GM23248 (cell line): ENCODE measurements at regions not wholly inside any gene's neighbourhood (a gene's known extent, or its start where the extent isn't known, plus 50 kb on each side); places are given as distances from the start of the nearest gene placed in this dataset.

Experiments
- DNase-seq: peaks from one replicate; pipeline ENCODE4 v3.0.0-alpha.2; 2015
- H2AFZ ChIP-seq: fragments of 200-600 bp; sonication (generic); 2 replicates; pipeline ENCODE4 v1.6.1; 2016; ENCODE audit warnings: antibody characterized with exemption
- H3F3A ChIP-seq: fragments of 200-600 bp; sonication (generic); 2 replicates; pipeline ENCODE4 v1.6.1; 2016; ENCODE audit warnings: mild to moderate bottlenecking, antibody characterized with exemption, mixed run types; ENCODE audit not compliant: insufficient read depth
- H3K27ac ChIP-seq: fragments of 200-600 bp; sonication (generic); 2 replicates; pipeline ENCODE4 v1.5.1; 2016; ENCODE audit warnings: mild to moderate bottlenecking
- H3K27me3 ChIP-seq: fragments of 200-600 bp; sonication (generic); replicated peaks from 2 replicates; pipeline ENCODE4 v1.6.1; 2016; ENCODE audit warnings: mild to moderate bottlenecking; ENCODE audit not compliant: insufficient read depth
- H3K36me3 ChIP-seq: fragments of 200-600 bp; sonication (generic); 2 replicates; pipeline ENCODE4 v1.6.1; 2016; ENCODE audit warnings: low read depth, mild to moderate bottlenecking
- H3K4me1 ChIP-seq: fragments of 200-600 bp; sonication (generic); 2 replicates; pipeline ENCODE4 v1.6.1; 2016; ENCODE audit warnings: mild to moderate bottlenecking; ENCODE audit not compliant: insufficient read depth
- H3K4me2 ChIP-seq: fragments of 200-600 bp; sonication (generic); one replicate; pipeline ENCODE4 v1.6.1; 2016; ENCODE audit warnings: mild to moderate bottlenecking; ENCODE audit not compliant: unreplicated experiment
- H3K4me3 ChIP-seq: fragments of 200-600 bp; sonication (generic); 2 replicates; pipeline ENCODE4 v1.5.1; 2016; ENCODE audit warnings: mild to moderate bottlenecking
- H3K79me2 ChIP-seq: fragments of 200-600 bp; sonication (generic); 2 replicates; pipeline ENCODE4 v1.6.1; 2016; ENCODE audit warnings: mild to moderate bottlenecking; ENCODE audit not compliant: insufficient read depth
- H3K9ac ChIP-seq: fragments of 200-600 bp; sonication (generic); 2 replicates; pipeline ENCODE4 v1.6.1; 2016; ENCODE audit warnings: mild to moderate bottlenecking
- H3K9me2 ChIP-seq: fragments of 200-600 bp; sonication (generic); 2 replicates; pipeline ENCODE4 v1.6.1; 2016; ENCODE audit warnings: mixed run types, mild to moderate bottlenecking, moderate library complexity; ENCODE audit not compliant: insufficient read depth
- H3K9me3 ChIP-seq: fragments of 200-600 bp; sonication (generic); one replicate; pipeline ENCODE4 v1.6.1; 2017; ENCODE audit warnings: low read depth
- H4K20me1 ChIP-seq: fragments of 200-600 bp; sonication (generic); 2 replicates; pipeline ENCODE4 v1.6.0; 2016; ENCODE audit not compliant: insufficient read depth
- EZH2 ChIP-seq: fragments of 200-600 bp; sonication (generic); IDR thresholded peaks from 2 replicates; pipeline ENCODE4 v1.6.1; 2018; ENCODE audit warnings: antibody characterized with exemption, mild to moderate bottlenecking; ENCODE audit not compliant: insufficient read depth, poor library complexity, severe bottlenecking
- EZH2phosphoT487 ChIP-seq: fragments of 200-600 bp; sonication (generic); IDR thresholded peaks from 2 replicates; pipeline ENCODE4 v1.6.1; 2018; ENCODE audit warnings: antibody characterized with exemption, moderate library complexity, mild to moderate bottlenecking, low read depth; ENCODE audit not compliant: insufficient read depth
- WGBS, 2 experiments: methylation state at CpG; one replicate each; pipeline ENCODE4 v1.1.6; 2015 to 2017; ENCODE audit warnings: low lambda C conversion rate in 2 of 2, low coverage in 1 of 2; ENCODE audit errors: missing lambda C conversion rate in 2 of 2; 5-methylcytosine and 5-hydroxymethylcytosine counted together
- in situ Hi-C: fragments of 300-500 bp; cut with MboI; formaldehyde crosslinking; loops from 2 replicates; pipeline ENCODE4 v1.15.0; 2020

DNA sequence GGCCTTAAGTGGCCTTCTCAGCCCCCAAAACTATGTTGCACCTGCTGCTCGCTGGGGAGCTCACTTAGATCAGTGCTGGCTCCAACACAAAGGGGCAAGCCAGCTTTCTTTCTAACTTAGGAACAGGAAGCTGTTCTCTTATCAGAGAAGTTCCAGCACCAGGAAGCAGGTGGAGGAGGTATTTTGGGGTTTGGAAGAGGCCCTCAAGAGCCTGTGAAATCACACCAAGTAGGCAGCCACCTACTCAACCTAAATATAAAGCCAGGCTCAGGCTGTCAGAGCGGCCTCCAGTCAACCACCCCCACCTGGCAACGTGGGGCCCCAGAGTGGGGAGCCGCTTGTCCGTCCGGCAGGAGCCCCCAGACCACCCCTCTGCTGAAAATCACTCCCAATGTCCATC is 152.8 kb downstream of the OLFM1 start:
- Histone ChIP-seq H3K4me2 (no peak overlapping the region), H3K9me3 (no peaks in the 10 kb centered on the region), H3K9me2 (no peaks in the 10 kb centered on the region), H3K36me3 (no peaks in the 10 kb centered on the region), H3F3A (no peaks in the 10 kb centered on the region), H3K27ac (no peak overlapping the region), H4K20me1 (no peaks in the 10 kb centered on the region), H3K27me3 (peaks cover 10% of the 10 kb centered on the region), H3K4me3 (no peak overlapping the region), H3K79me2 (no peaks in the 10 kb centered on the region), H3K9ac (no peak overlapping the region), H3K4me1 (no peaks in the 10 kb centered on the region), H2AFZ (no peak overlapping the region)
- in situ Hi-C loops = no loop called here
- TF ChIP-seq EZH2phosphoT487 = no peak
- TF ChIP-seq EZH2 = no peak
- DNase-seq = no peak
- WGBS, 2 experiments = 16 to 64% methylated on average over 6 of the region's 6 CpGs

DNA sequence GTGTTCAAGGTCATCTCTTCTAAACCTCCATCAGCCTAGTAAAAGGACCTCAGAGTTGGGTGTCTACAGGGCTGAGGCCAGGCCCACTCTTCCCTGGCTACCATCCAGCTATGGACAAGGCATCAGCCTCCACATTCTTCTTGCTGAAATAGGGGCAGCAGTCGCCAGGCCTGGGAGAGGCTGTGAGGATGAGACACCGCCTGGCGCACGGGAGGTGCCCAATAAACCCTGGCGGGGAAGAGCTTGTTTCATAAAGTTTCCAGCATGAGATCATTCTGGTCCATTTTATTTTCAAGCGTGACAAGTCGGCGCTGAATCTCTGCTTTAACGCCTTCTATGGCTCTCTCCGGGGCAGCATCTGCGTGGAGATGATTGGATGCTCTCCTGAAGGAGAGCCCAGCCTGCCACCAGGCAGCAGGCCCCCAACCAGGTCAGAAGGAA is 153.4 kb downstream of the OLFM1 start:
- no peaks in the 10 kb centered on the region for H3K9me3 ChIP-seq
- TF ChIP-seq EZH2 = no peak
- TF ChIP-seq EZH2phosphoT487 = no peak
- DNase-seq = no peak
- no peaks in the 10 kb centered on the region for H3K9me2 ChIP-seq
- in situ Hi-C loops = no loop called here
- H3K36me3 ChIP-seq = no peaks in the 10 kb centered on the region
- no peaks in the 10 kb centered on the region for H3K79me2 ChIP-seq
- no peaks in the 10 kb centered on the region for H3K4me1 ChIP-seq
- no peak overlapping the region for H3K9ac ChIP-seq
- H3K27ac ChIP-seq = no peak overlapping the region
- H3F3A ChIP-seq = no peaks in the 10 kb centered on the region
- no peak overlapping the region for H3K4me2 ChIP-seq
- H2AFZ ChIP-seq = no peak overlapping the region
- no peak overlapping the region for H3K4me3 ChIP-seq
- 71 to 72% methylated on average over 11 of the region's 11 CpGs for WGBS, 2 experiments
- peaks cover 17% of the 10 kb centered on the region for H3K27me3 ChIP-seq
- H4K20me1 ChIP-seq = no peaks in the 10 kb centered on the region

DNA sequence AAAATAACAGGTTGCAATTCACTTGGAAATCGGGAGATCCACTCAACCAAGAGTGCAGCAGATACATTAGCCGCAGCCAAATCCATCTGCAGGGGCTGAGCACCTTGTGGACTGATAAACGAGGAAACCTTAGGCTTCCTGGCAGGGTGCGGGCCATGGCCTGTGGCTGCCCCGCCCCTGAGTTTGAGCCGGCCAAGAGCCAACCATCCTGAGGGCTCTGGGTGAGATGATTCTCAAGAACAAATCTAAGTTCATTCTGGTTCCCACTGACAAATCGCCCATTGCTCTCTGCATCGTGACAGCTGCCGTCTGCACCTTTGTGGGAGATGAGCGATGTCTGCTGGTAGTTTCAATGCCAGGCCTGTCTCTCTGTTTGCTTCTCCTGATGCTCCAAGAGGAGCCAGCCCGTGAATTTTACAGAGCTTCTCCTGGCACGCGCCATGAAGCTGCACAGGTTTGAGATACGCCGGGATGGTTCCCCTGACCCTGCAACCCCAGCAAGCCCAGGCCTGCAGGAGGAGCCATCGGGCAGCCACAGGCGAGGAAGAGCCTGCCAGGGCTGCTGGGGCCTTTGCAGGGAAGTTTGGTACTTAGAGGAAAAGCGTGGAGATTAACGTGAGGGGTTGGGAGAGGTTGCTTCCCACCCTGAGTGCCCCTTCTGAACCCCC is 154.0 kb downstream of the OLFM1 start:
- Histone ChIP-seq H3K4me1 (no peaks in the 10 kb centered on the region), H3K9me2 (no peaks in the 10 kb centered on the region), H3F3A (no peaks in the 10 kb centered on the region), H4K20me1 (no peaks in the 10 kb centered on the region), H2AFZ (no peak overlapping the region), H3K36me3 (no peaks in the 10 kb centered on the region), H3K9ac (no peak overlapping the region), H3K27me3 (peaks cover 23% of the 10 kb centered on the region), H3K9me3 (no peaks in the 10 kb centered on the region), H3K4me3 (no peak overlapping the region), H3K27ac (no peak overlapping the region), H3K79me2 (no peaks in the 10 kb centered on the region), H3K4me2 (no peak overlapping the region)
- in situ Hi-C loops = no loop called here
- no peak for DNase-seq
- TF ChIP-seq EZH2 (no peak), EZH2phosphoT487 (no peak)
- WGBS, 2 experiments = 48 to 52% methylated on average over 17 to 19 of the region's 19 CpGs

DNA sequence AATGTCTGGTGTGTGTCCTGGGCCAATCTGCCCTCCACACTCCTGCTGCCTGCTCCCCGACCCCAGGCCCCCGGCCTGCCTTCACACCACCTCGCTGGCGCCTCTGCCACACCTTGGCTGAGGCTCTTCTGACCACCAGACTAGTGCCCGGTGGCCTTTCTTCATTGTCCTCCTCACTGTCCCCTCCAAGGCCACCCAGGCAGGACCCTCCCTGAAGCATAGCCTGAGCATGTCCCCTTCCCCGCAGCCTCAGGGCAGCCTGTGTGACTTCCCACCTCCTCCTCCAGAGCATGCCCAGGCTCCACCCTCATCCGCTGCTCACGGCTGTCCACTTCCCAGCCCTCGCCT is 154.6 kb downstream of the OLFM1 start:
- Histone ChIP-seq H3K4me3 (no peak overlapping the region), H3K9me3 (no peaks in the 10 kb centered on the region), H2AFZ (no peak overlapping the region), H3K4me2 (no peak overlapping the region), H3K4me1 (no peaks in the 10 kb centered on the region), H4K20me1 (no peaks in the 10 kb centered on the region), H3K27ac (no peak overlapping the region), H3K9me2 (no peaks in the 10 kb centered on the region), H3K27me3 (peaks cover 24% of the 10 kb centered on the region), H3K9ac (no peak overlapping the region), H3K36me3 (no peaks in the 10 kb centered on the region), H3K79me2 (no peaks in the 10 kb centered on the region), H3F3A (no peaks in the 10 kb centered on the region)
- no peak for TF ChIP-seq EZH2phosphoT487
- no peak for TF ChIP-seq EZH2
- WGBS, 2 experiments = 11 to 44% methylated on average over 5 to 9 of the region's 9 CpGs
- in situ Hi-C loops = no loop called here
- DNase-seq = no peak

DNA sequence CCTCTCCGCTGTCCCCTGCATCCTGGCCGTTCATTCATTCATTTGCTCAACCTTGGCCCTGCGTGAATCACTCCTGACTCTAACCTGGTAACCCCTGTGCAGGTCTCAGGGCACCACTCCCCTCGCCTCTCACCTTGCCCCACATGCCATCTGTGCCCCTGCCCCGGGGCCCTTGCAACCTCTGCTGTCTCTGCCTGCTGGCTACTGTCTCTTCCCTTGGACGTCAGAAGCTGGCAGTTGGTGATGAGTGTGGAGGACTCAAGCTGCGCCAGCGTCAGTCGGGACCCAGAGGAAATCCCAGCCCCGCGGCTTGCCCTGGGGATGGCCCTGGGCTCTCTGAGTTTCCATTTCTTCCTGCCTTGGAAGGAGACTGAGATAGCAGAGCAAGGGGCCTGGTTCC is 154.9 kb downstream of the OLFM1 start:
- Histone ChIP-seq H3K4me2 (no peak overlapping the region), H3K36me3 (no peaks in the 10 kb centered on the region), H3K9ac (no peak overlapping the region), H3K27me3 (peaks cover 24% of the 10 kb centered on the region), H3K79me2 (no peaks in the 10 kb centered on the region), H3K9me3 (no peaks in the 10 kb centered on the region), H3K9me2 (no peaks in the 10 kb centered on the region), H3F3A (no peaks in the 10 kb centered on the region), H3K4me1 (no peaks in the 10 kb centered on the region), H2AFZ (no peak overlapping the region), H3K4me3 (no peak overlapping the region), H4K20me1 (no peaks in the 10 kb centered on the region), H3K27ac (no peak overlapping the region)
- DNase-seq = no peak
- TF ChIP-seq EZH2 = no peak
- no peak for TF ChIP-seq EZH2phosphoT487
- 32 to 42% methylated on average over 11 of the region's 11 CpGs for WGBS, 2 experiments
- in situ Hi-C loops = no loop called here
